ENCODE measurements at regions not wholly inside any gene's neighbourhood (a gene's known extent, or its start where the extent isn't known, plus 50 kb on each side); places are given as distances from the start of the nearest gene placed in this dataset.

- ChIA-PET POLR2A (no interaction called here), CTCF (no interaction called here)
- Histone ChIP-seq H3K27me3 (ENCODE audit: control insufficient read depth, insufficient read depth, low read length) (no peaks in the 10 kb centered on the region), H3K36me3 (ENCODE audit: control insufficient read depth, insufficient read depth, low read length) (no peaks in the 10 kb centered on the region), H3K4me3 (ENCODE audit: low read depth, low read length) (no peak overlapping the region)
- no peak for TF ChIP-seq CTCF (IDR thresholded peaks at IDR 0.05; ENCODE audit: insufficient read depth, low read depth, low read length)
- DNase-seq (ENCODE audit: low read depth): no peak
These were observed 1081.6 kb downstream of the BRD1 start for GRCh38 chr22:48745842-48746788.

- DNase-seq (ENCODE audit: low read depth): no peak
- TF ChIP-seq CTCF (IDR thresholded peaks at IDR 0.05; ENCODE audit: insufficient read depth, low read depth, low read length): no peak
- H3K27me3 ChIP-seq (ENCODE audit: control insufficient read depth, insufficient read depth, low read length): no peaks in the 10 kb centered on the region
- H3K36me3 ChIP-seq (ENCODE audit: control insufficient read depth, insufficient read depth, low read length): no peaks in the 10 kb centered on the region
- POLR2A ChIA-PET: no interaction called here
- CTCF ChIA-PET: no interaction called here
- H3K4me3 ChIP-seq (ENCODE audit: low read depth, low read length): no peak overlapping the region
These were observed 1082.5 kb downstream of the BRD1 start for GRCh38 chr22:48744967-48745841.

- no peak for TF ChIP-seq CTCF (IDR thresholded peaks at IDR 0.05; ENCODE audit: insufficient read depth, low read depth, low read length)
- H3K4me3 ChIP-seq (ENCODE audit: low read depth, low read length): no peak overlapping the region
- POLR2A ChIA-PET: no interaction called here
- DNase-seq (ENCODE audit: low read depth): no peak
- H3K36me3 ChIP-seq (ENCODE audit: control insufficient read depth, insufficient read depth, low read length): no peaks in the 10 kb centered on the region
- no peaks in the 10 kb centered on the region for H3K27me3 ChIP-seq (ENCODE audit: control insufficient read depth, insufficient read depth, low read length)
- CTCF ChIA-PET: no interaction called here
These were observed 1083.4 kb downstream of the BRD1 start for GRCh38 chr22:48744283-48744641.

- Histone ChIP-seq H3K4me3 (ENCODE audit: low read depth, low read length) (no peak overlapping the region), H3K27me3 (ENCODE audit: control insufficient read depth, insufficient read depth, low read length) (no peaks in the 10 kb centered on the region), H3K36me3 (ENCODE audit: control insufficient read depth, insufficient read depth, low read length) (no peaks in the 10 kb centered on the region)
- POLR2A ChIA-PET: no interaction called here
- no peak for TF ChIP-seq CTCF (IDR thresholded peaks at IDR 0.05; ENCODE audit: insufficient read depth, low read depth, low read length)
- no peak for DNase-seq (ENCODE audit: low read depth)
- CTCF ChIA-PET: no interaction called here
These were observed 1083.9 kb downstream of the BRD1 start for GRCh38 chr22:48743601-48744282.

Measured in BJ (cell line).